Ovary (tissue), 3 donors: ENCODE measurements at regions not wholly inside any gene's neighbourhood (a gene's known extent, or its start where the extent isn't known, plus 50 kb on each side); places are given as distances from the start of the nearest gene placed in this dataset.

ENCODE experiments used
- EP300 ChIP-seq: sonication (generic); formaldehyde crosslinking; IDR thresholded peaks from one replicate; pipeline ENCODE4 v1.6.1; 2017; ENCODE audit warnings: antibody characterized with exemption
- POLR2A ChIP-seq: fragments of 450-650 bp; IDR thresholded peaks from one replicate; pipeline ENCODE4 v1.6.1; 2017; ENCODE audit warnings: antibody characterized with exemption, mild to moderate bottlenecking, moderate library complexity
- TF ChIP-seq, protein P1 (sequence below), 3 donors: fragments of 450-650 bp in 2 of 3; fragments of 200-600 bp in 1 of 3; IDR thresholded peaks; one replicate each; pipeline versions ENCODE4 v1.5.1 to v1.8.0; 2016 to 2022; ENCODE audit warnings: antibody characterized with exemption in 3 of 3, mild to moderate bottlenecking in 1 of 3
- donor health status: DM: no; HTN: no; CAD: no.

DNA sequence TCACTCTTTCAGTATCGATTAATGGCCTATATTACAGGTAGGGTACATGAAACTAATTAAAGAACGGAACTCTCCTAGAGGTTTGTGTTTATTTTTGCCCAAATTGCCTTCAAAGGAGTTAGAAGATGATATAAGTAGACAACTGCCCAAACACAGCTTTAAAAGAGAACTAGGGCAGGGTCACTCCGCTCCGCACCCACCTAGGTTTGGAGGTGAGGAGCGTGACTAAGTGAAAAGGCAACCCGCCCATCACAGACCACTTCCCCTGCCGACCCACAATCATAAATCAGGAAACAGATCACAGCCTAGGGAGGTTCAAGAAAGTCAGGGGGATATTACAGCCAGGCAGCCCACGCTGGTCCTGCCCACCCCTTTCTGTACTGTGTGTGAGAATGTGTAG is 166.7 kb downstream of the C1D start:
- TF ChIP-seq, protein P1, sequence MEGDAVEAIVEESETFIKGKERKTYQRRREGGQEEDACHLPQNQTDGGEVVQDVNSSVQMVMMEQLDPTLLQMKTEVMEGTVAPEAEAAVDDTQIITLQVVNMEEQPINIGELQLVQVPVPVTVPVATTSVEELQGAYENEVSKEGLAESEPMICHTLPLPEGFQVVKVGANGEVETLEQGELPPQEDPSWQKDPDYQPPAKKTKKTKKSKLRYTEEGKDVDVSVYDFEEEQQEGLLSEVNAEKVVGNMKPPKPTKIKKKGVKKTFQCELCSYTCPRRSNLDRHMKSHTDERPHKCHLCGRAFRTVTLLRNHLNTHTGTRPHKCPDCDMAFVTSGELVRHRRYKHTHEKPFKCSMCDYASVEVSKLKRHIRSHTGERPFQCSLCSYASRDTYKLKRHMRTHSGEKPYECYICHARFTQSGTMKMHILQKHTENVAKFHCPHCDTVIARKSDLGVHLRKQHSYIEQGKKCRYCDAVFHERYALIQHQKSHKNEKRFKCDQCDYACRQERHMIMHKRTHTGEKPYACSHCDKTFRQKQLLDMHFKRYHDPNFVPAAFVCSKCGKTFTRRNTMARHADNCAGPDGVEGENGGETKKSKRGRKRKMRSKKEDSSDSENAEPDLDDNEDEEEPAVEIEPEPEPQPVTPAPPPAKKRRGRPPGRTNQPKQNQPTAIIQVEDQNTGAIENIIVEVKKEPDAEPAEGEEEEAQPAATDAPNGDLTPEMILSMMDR (IDR thresholded peaks at IDR 0.05), result no peak
- TF ChIP-seq POLR2A, result no peak
- no peak for TF ChIP-seq EP300
